ENCODE measurements at regions not wholly inside any gene's neighbourhood (a gene's known extent, or its start where the extent isn't known, plus 50 kb on each side); places are given as distances from the start of the nearest gene placed in this dataset.

GRCh38 chr2:129377078-129377469 lies 602.4 kb upstream of the RAB6C start:
- CTCF ChIA-PET, result no interaction called here
- DNase-seq, result no peak
- no peak overlapping the region for H3K27ac ChIP-seq (ENCODE audit: low read depth, low read length)
- Mint-ChIP-seq H3K36me3 (no peaks in the 10 kb centered on the region), H3K27me3 (no peaks in the 10 kb centered on the region), H3K9me3 (peaks cover 3 to 8% (median 5%) of the 10 kb centered on the region in 5 donors), H3K4me3 (no peak overlapping the region), H3K27ac (no peak overlapping the region), H3K4me1 (no peaks in the 10 kb centered on the region)
- no peaks in the 10 kb centered on the region for H3K27me3 ChIP-seq (ENCODE audit: insufficient read depth, low read length, poor library complexity, severe bottlenecking)
- no peak overlapping the region for H3K4me3 ChIP-seq (ENCODE audit: low read length)
- no peaks in the 10 kb centered on the region for H3K4me1 ChIP-seq (ENCODE audit: insufficient read depth, low read length)
- POLR2A ChIA-PET, result no interaction called here
- H3K36me3 ChIP-seq (ENCODE audit: insufficient read depth, low read length), result no peaks in the 10 kb centered on the region
- no peaks in the 10 kb centered on the region for H3K9me3 ChIP-seq (ENCODE audit: low read length)

GRCh38 chr2:129378186-129378585 lies 601.3 kb upstream of the RAB6C start:
- ChIA-PET CTCF (no interaction called here), POLR2A (no interaction called here)
- Histone ChIP-seq H3K27me3 (ENCODE audit: insufficient read depth, low read length, poor library complexity, severe bottlenecking) (no peaks in the 10 kb centered on the region), H3K4me3 (ENCODE audit: low read length) (no peak overlapping the region), H3K27ac (ENCODE audit: low read depth, low read length) (no peak overlapping the region), H3K36me3 (ENCODE audit: insufficient read depth, low read length) (no peaks in the 10 kb centered on the region), H3K9me3 (ENCODE audit: low read length) (no peaks in the 10 kb centered on the region), H3K4me1 (ENCODE audit: insufficient read depth, low read length) (no peaks in the 10 kb centered on the region)
- no peak for DNase-seq
- Mint-ChIP-seq H3K36me3 (no peaks in the 10 kb centered on the region), H3K4me1 (no peaks in the 10 kb centered on the region), H3K27me3 (no peaks in the 10 kb centered on the region), H3K9me3 (peaks cover 6 to 13% (median 8%) of the 10 kb centered on the region in 5 donors), H3K4me3 (peak overlapping the region in 1 of 7 donors; percentile 18), H3K27ac (no peak overlapping the region)

- no peaks in the 10 kb centered on the region for H3K4me1 ChIP-seq (ENCODE audit: insufficient read depth, low read length)
- H3K4me1 Mint-ChIP-seq, result no peaks in the 10 kb centered on the region
- H3K9me3 ChIP-seq (ENCODE audit: low read length), result no peaks in the 10 kb centered on the region
- H3K27me3 Mint-ChIP-seq, result no peaks in the 10 kb centered on the region
- H3K4me3 ChIP-seq (ENCODE audit: low read length), result no peak overlapping the region
- H3K4me3 Mint-ChIP-seq, result no peak overlapping the region
- no peaks in the 10 kb centered on the region for H3K27me3 ChIP-seq (ENCODE audit: insufficient read depth, low read length, poor library complexity, severe bottlenecking)
- no peak overlapping the region for H3K27ac Mint-ChIP-seq
- H3K27ac ChIP-seq (ENCODE audit: low read depth, low read length), result no peak overlapping the region
- DNase-seq, result no peak
- peaks cover 6 to 13% (median 9%) of the 10 kb centered on the region in 5 donors for H3K9me3 Mint-ChIP-seq
- H3K36me3 Mint-ChIP-seq, result no peaks in the 10 kb centered on the region
- CTCF ChIA-PET, result no interaction called here
- POLR2A ChIA-PET, result no interaction called here
- H3K36me3 ChIP-seq (ENCODE audit: insufficient read depth, low read length), result no peaks in the 10 kb centered on the region
These were observed 600.1 kb upstream of the RAB6C start for GRCh38 chr2:129379411-129379810.

GRCh38 chr2:129381789-129382188 lies 597.7 kb upstream of the RAB6C start:
- Histone ChIP-seq H3K27me3 (ENCODE audit: insufficient read depth, low read length, poor library complexity, severe bottlenecking) (no peaks in the 10 kb centered on the region), H3K9me3 (ENCODE audit: low read length) (no peaks in the 10 kb centered on the region), H3K36me3 (ENCODE audit: insufficient read depth, low read length) (no peaks in the 10 kb centered on the region), H3K27ac (ENCODE audit: low read depth, low read length) (no peak overlapping the region), H3K4me3 (ENCODE audit: low read length) (no peak overlapping the region), H3K4me1 (ENCODE audit: insufficient read depth, low read length) (no peaks in the 10 kb centered on the region)
- no peak for DNase-seq
- POLR2A ChIA-PET, result no interaction called here
- peaks cover 6 to 13% (median 8%) of the 10 kb centered on the region in 5 donors for H3K9me3 Mint-ChIP-seq
- H3K27ac Mint-ChIP-seq, result no peak overlapping the region
- no peaks in the 10 kb centered on the region for H3K4me1 Mint-ChIP-seq
- CTCF ChIA-PET, result no interaction called here
- no peaks in the 10 kb centered on the region for H3K36me3 Mint-ChIP-seq
- no peaks in the 10 kb centered on the region for H3K27me3 Mint-ChIP-seq
- H3K4me3 Mint-ChIP-seq, result no peak overlapping the region

- H3K36me3 ChIP-seq (ENCODE audit: insufficient read depth, low read length), result no peaks in the 10 kb centered on the region
- peaks cover 0 to 11% (median 0%) of the 10 kb centered on the region in 5 donors for H3K9me3 Mint-ChIP-seq
These were observed 590.6 kb upstream of the RAB6C start for GRCh38 chr2:129388870-129389269.

GRCh38 chr2:129393816-129394215 lies 585.6 kb upstream of the RAB6C start:
- H3K27me3 ChIP-seq (ENCODE audit: insufficient read depth, low read length, poor library complexity, severe bottlenecking), result no peaks in the 10 kb centered on the region
- H3K27ac Mint-ChIP-seq, result no peak overlapping the region
- ChIA-PET POLR2A (no interaction called here), CTCF (no interaction called here)
- DNase-seq, result no peak
- H3K9me3 ChIP-seq (ENCODE audit: low read length), result no peaks in the 10 kb centered on the region
- H3K4me1 ChIP-seq (ENCODE audit: insufficient read depth, low read length), result no peaks in the 10 kb centered on the region
- H3K4me3 ChIP-seq (ENCODE audit: low read length), result no peak overlapping the region
- H3K27me3 Mint-ChIP-seq, result no peaks in the 10 kb centered on the region
- no peaks in the 10 kb centered on the region for H3K36me3 Mint-ChIP-seq
- no peak overlapping the region for H3K4me3 Mint-ChIP-seq
- peaks cover 0 to 9% (median 3%) of the 10 kb centered on the region in 5 donors for H3K9me3 Mint-ChIP-seq
- no peaks in the 10 kb centered on the region for H3K4me1 Mint-ChIP-seq
- no peaks in the 10 kb centered on the region for H3K36me3 ChIP-seq (ENCODE audit: insufficient read depth, low read length)
- H3K27ac ChIP-seq (ENCODE audit: low read depth, low read length), result no peak overlapping the region

More at GRCh38 chr2:129388870-129389269, 590.6 kb upstream of the RAB6C start:
- Mint-ChIP-seq H3K4me3 (no peak overlapping the region), H3K4me1 (no peaks in the 10 kb centered on the region), H3K36me3 (no peaks in the 10 kb centered on the region), H3K27me3 (no peaks in the 10 kb centered on the region), H3K27ac (no peak overlapping the region)
- POLR2A ChIA-PET, result no interaction called here
- Histone ChIP-seq H3K27me3 (ENCODE audit: insufficient read depth, low read length, poor library complexity, severe bottlenecking) (no peaks in the 10 kb centered on the region), H3K4me1 (ENCODE audit: insufficient read depth, low read length) (no peaks in the 10 kb centered on the region), H3K9me3 (ENCODE audit: low read length) (no peaks in the 10 kb centered on the region), H3K27ac (ENCODE audit: low read depth, low read length) (no peak overlapping the region), H3K4me3 (ENCODE audit: low read length) (no peak overlapping the region)
- no peak for DNase-seq
- CTCF ChIA-PET, result no interaction called here

GRCh38 chr2:129396980-129397599 lies 582.4 kb upstream of the RAB6C start:
- no peak for DNase-seq
- Mint-ChIP-seq H3K4me1 (no peaks in the 10 kb centered on the region), H3K36me3 (no peaks in the 10 kb centered on the region)

GRCh38 chr2:129400826-129401225 lies 578.6 kb upstream of the RAB6C start:
- no peak for DNase-seq
- no peak overlapping the region for H3K4me3 ChIP-seq (ENCODE audit: low read length)
- no peak overlapping the region for H3K27ac ChIP-seq (ENCODE audit: low read depth, low read length)
- no peaks in the 10 kb centered on the region for H3K27me3 ChIP-seq (ENCODE audit: insufficient read depth, low read length, poor library complexity, severe bottlenecking)
- Mint-ChIP-seq H3K27me3 (no peaks in the 10 kb centered on the region), H3K4me1 (no peaks in the 10 kb centered on the region), H3K27ac (no peak overlapping the region), H3K9me3 (peaks cover 0 to 4% (median 0%) of the 10 kb centered on the region in 5 donors), H3K4me3 (no peak overlapping the region), H3K36me3 (no peaks in the 10 kb centered on the region)
- H3K9me3 ChIP-seq (ENCODE audit: low read length), result no peaks in the 10 kb centered on the region
- ChIA-PET POLR2A (no interaction called here), CTCF (no interaction called here)
- H3K4me1 ChIP-seq (ENCODE audit: insufficient read depth, low read length), result no peaks in the 10 kb centered on the region
- no peaks in the 10 kb centered on the region for H3K36me3 ChIP-seq (ENCODE audit: insufficient read depth, low read length)

More at GRCh38 chr2:129396980-129397599, 582.4 kb upstream of the RAB6C start:
- POLR2A ChIA-PET, result no interaction called here
- Mint-ChIP-seq H3K27ac (no peak overlapping the region), H3K27me3 (no peaks in the 10 kb centered on the region), H3K9me3 (peaks cover 0 to 11% (median 3%) of the 10 kb centered on the region in 5 donors), H3K4me3 (no peak overlapping the region)
- Histone ChIP-seq H3K27me3 (ENCODE audit: insufficient read depth, low read length, poor library complexity, severe bottlenecking) (no peaks in the 10 kb centered on the region), H3K4me3 (ENCODE audit: low read length) (no peak overlapping the region), H3K36me3 (ENCODE audit: insufficient read depth, low read length) (no peaks in the 10 kb centered on the region), H3K9me3 (ENCODE audit: low read length) (no peaks in the 10 kb centered on the region), H3K27ac (ENCODE audit: low read depth, low read length) (no peak overlapping the region), H3K4me1 (ENCODE audit: insufficient read depth, low read length) (no peaks in the 10 kb centered on the region)
- CTCF ChIA-PET, result no interaction called here

GRCh38 chr2:129402076-129402475 lies 577.4 kb upstream of the RAB6C start:
- Histone ChIP-seq H3K36me3 (ENCODE audit: insufficient read depth, low read length) (no peaks in the 10 kb centered on the region), H3K27ac (ENCODE audit: low read depth, low read length) (no peak overlapping the region), H3K4me1 (ENCODE audit: insufficient read depth, low read length) (no peaks in the 10 kb centered on the region), H3K27me3 (ENCODE audit: insufficient read depth, low read length, poor library complexity, severe bottlenecking) (no peaks in the 10 kb centered on the region), H3K9me3 (ENCODE audit: low read length) (no peaks in the 10 kb centered on the region), H3K4me3 (ENCODE audit: low read length) (no peak overlapping the region)
- CTCF ChIA-PET, result no interaction called here
- no peak overlapping the region for H3K27ac Mint-ChIP-seq
- no peak for DNase-seq
- H3K4me3 Mint-ChIP-seq, result no peak overlapping the region
- no peaks in the 10 kb centered on the region for H3K27me3 Mint-ChIP-seq
- POLR2A ChIA-PET, result no interaction called here
- H3K4me1 Mint-ChIP-seq, result no peaks in the 10 kb centered on the region
- H3K36me3 Mint-ChIP-seq, result no peaks in the 10 kb centered on the region
- peaks cover 0 to 4% (median 0%) of the 10 kb centered on the region in 5 donors for H3K9me3 Mint-ChIP-seq
